A673 (cell line): ENCODE measurements at regions not wholly inside any gene's neighbourhood (a gene's known extent, or its start where the extent isn't known, plus 50 kb on each side); places are given as distances from the start of the nearest gene placed in this dataset.
"Not testable (repeated sequence)": the region's sequence is repeated elsewhere in the genome, so short reads cannot be mapped to it uniquely, and the experiment has no call there.

Source experiments
- CTCF ChIP-seq: fragments of 300-800, 200-600 bp; sonication (generic); conservative IDR thresholded peaks from 2 replicates; pipeline ENCODE4 v1.5.1; 2017; ENCODE audit warnings: low read depth, mild to moderate bottlenecking, antibody characterized with exemption, low read length, moderate library complexity, mixed read lengths
- EZH2 ChIP-seq: fragments of 200-600 bp; sonication (generic); IDR thresholded peaks from 2 replicates; pipeline ENCODE4 v1.6.1; 2017; ENCODE audit warnings: borderline replicate concordance, low read depth, mild to moderate bottlenecking, mixed read lengths, antibody characterized with exemption, low read length; ENCODE audit not compliant: poor library complexity, severe bottlenecking

- TF ChIP-seq CTCF, EZH2: not testable (repeated sequence)
Observed at GRCh38 chr21:13874001-13874400, 264.4 kb downstream of the POTED start.
